ENCODE measurements at regions not wholly inside any gene's neighbourhood (a gene's known extent, or its start where the extent isn't known, plus 50 kb on each side); places are given as distances from the start of the nearest gene placed in this dataset.

GRCh38 chr11:87967459-87967858, 207.8 kb downstream of the RAB38 start:
- H3K9ac ChIP-seq (ENCODE audit: low read depth in 1 of 2, low read length in 2 of 2): no peak overlapping the region
- no peak overlapping the region for H3K27ac ChIP-seq (ENCODE audit: low read depth in 1 of 2, low read length in 2 of 2)
- no peak overlapping the region for H3K4me3 ChIP-seq (ENCODE audit: low read depth in 1 of 3, low read length in 3 of 3)
- H3K9me3 ChIP-seq (ENCODE audit: control insufficient read depth in 4 of 4, low read length in 3 of 4): no peaks in the 10 kb centered on the region
- WGBS: 52% methylated on average over 1 of the region's 1 CpG
- no peaks in the 10 kb centered on the region for H3K4me1 ChIP-seq (ENCODE audit: control insufficient read depth in 4 of 4, insufficient read depth in 4 of 4, low read length in 3 of 4)
- no peaks in the 10 kb centered on the region for H3K27me3 ChIP-seq (ENCODE audit: control insufficient read depth in 4 of 4, insufficient read depth in 4 of 4, low read length in 3 of 4)
- DNase-seq (ENCODE audit: low spot score): no peak
- no peaks in the 10 kb centered on the region for H3K36me3 ChIP-seq (ENCODE audit: control insufficient read depth in 4 of 4, insufficient read depth in 3 of 4, low read depth in 1 of 4, low read length in 3 of 4)
- TF ChIP-seq RXRA (IDR thresholded peaks at IDR 0.05) (no peak), HNF4A (conservative IDR thresholded peaks at IDR 0.05) (no peak), GABPA (IDR thresholded peaks at IDR 0.05 in 1 of 2, conservative IDR thresholded peaks at IDR 0.05 in 1 of 2) (no peak), SP1 (IDR thresholded peaks at IDR 0.05) (no peak), ZBTB33 (IDR thresholded peaks at IDR 0.05) (no peak), EGR1 (IDR thresholded peaks at IDR 0.05; ENCODE audit: low read depth in 2 of 2) (no peak)

- H3K9ac ChIP-seq (ENCODE audit: low read depth in 1 of 2, low read length in 2 of 2): no peak overlapping the region
- H3K4me1 ChIP-seq (ENCODE audit: control insufficient read depth in 4 of 4, insufficient read depth in 4 of 4, low read length in 3 of 4): no peaks in the 10 kb centered on the region
- H3K27me3 ChIP-seq (ENCODE audit: control insufficient read depth in 4 of 4, insufficient read depth in 4 of 4, low read length in 3 of 4): no peaks in the 10 kb centered on the region
- H3K4me3 ChIP-seq (ENCODE audit: low read depth in 1 of 3, low read length in 3 of 3): no peak overlapping the region
- H3K9me3 ChIP-seq (ENCODE audit: control insufficient read depth in 4 of 4, low read length in 3 of 4): no peaks in the 10 kb centered on the region
- H3K36me3 ChIP-seq (ENCODE audit: control insufficient read depth in 4 of 4, insufficient read depth in 3 of 4, low read depth in 1 of 4, low read length in 3 of 4): no peaks in the 10 kb centered on the region
- TF ChIP-seq HNF4G (IDR thresholded peaks at IDR 0.05) (no peak), RAD21 (IDR thresholded peaks at IDR 0.05) (no peak), NR2F2 (IDR thresholded peaks at IDR 0.05) (no peak), JUND (IDR thresholded peaks at IDR 0.05) (no peak), FOXA2 (IDR thresholded peaks at IDR 0.05) (no peak), MAX (IDR thresholded peaks at IDR 0.05) (no peak), YY1 (IDR thresholded peaks at IDR 0.05) (no peak), EGR1 (IDR thresholded peaks at IDR 0.05; ENCODE audit: low read depth in 2 of 2) (no peak), FOXA1 (IDR thresholded peaks at IDR 0.05) (no peak), RXRA (IDR thresholded peaks at IDR 0.05) (no peak), SP1 (IDR thresholded peaks at IDR 0.05) (no peak), ATF3 (IDR thresholded peaks at IDR 0.05) (no peak), REST (IDR thresholded peaks at IDR 0.05) (no peak), CTCF (IDR thresholded peaks at IDR 0.05; ENCODE audit: low read depth, low read length, missing input control) (no peak), HNF4A (conservative IDR thresholded peaks at IDR 0.05) (no peak), TAF1 (conservative IDR thresholded peaks at IDR 0.05) (no peak), ZBTB33 (IDR thresholded peaks at IDR 0.05) (no peak), GABPA (IDR thresholded peaks at IDR 0.05 in 1 of 2, conservative IDR thresholded peaks at IDR 0.05 in 1 of 2) (no peak)
- WGBS: 74% methylated on average over 1 of the region's 1 CpG
- no peak for DNase-seq (ENCODE audit: low spot score)
- no peak overlapping the region for H3K27ac ChIP-seq (ENCODE audit: low read depth in 1 of 2, low read length in 2 of 2)
Measured at GRCh38 chr11:87966694-87967093, 208.5 kb downstream of the RAB38 start.

Measured in liver (tissue), 8 donors.